ENCODE measurements at regions not wholly inside any gene's neighbourhood (a gene's known extent, or its start where the extent isn't known, plus 50 kb on each side); places are given as distances from the start of the nearest gene placed in this dataset.

DNA sequence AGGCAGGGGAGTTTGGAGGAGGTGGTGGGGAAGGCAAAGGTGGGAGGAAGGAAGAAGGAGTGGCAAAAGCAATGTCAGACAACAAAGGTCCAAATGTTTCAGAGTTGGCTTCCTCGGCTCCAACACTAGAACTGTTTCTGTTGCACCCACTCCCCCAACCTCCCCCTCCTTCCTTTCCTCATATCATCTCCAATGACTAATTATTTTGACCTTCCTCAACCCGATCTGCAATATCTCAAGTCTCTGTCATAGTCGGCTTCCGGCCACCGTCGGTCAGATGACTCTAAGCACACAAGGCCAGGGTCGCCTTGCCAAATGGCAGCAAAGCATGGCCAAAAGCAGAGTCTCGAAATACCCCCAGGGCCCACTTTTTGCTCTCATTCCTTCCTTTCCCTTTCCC lies 637.0 kb upstream of the TBX3 start:
- Mint-ChIP-seq H3K4me1 (peaks cover 28% of the 10 kb centered on the region), H3K4me3 (no peak overlapping the region), H3K36me3 (ENCODE audit: low read depth) (peaks cover 4% of the 10 kb centered on the region), H3K27me3 (ENCODE audit: low read depth, poor library complexity) (peaks cover 13% of the 10 kb centered on the region), H3K9me3 (no peaks in the 10 kb centered on the region), H3K27ac (no peak overlapping the region)
- DNase-seq = no peak
- TF ChIP-seq, protein P1, sequence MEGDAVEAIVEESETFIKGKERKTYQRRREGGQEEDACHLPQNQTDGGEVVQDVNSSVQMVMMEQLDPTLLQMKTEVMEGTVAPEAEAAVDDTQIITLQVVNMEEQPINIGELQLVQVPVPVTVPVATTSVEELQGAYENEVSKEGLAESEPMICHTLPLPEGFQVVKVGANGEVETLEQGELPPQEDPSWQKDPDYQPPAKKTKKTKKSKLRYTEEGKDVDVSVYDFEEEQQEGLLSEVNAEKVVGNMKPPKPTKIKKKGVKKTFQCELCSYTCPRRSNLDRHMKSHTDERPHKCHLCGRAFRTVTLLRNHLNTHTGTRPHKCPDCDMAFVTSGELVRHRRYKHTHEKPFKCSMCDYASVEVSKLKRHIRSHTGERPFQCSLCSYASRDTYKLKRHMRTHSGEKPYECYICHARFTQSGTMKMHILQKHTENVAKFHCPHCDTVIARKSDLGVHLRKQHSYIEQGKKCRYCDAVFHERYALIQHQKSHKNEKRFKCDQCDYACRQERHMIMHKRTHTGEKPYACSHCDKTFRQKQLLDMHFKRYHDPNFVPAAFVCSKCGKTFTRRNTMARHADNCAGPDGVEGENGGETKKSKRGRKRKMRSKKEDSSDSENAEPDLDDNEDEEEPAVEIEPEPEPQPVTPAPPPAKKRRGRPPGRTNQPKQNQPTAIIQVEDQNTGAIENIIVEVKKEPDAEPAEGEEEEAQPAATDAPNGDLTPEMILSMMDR (IDR thresholded peaks at IDR 0.05) = no peak

DNA sequence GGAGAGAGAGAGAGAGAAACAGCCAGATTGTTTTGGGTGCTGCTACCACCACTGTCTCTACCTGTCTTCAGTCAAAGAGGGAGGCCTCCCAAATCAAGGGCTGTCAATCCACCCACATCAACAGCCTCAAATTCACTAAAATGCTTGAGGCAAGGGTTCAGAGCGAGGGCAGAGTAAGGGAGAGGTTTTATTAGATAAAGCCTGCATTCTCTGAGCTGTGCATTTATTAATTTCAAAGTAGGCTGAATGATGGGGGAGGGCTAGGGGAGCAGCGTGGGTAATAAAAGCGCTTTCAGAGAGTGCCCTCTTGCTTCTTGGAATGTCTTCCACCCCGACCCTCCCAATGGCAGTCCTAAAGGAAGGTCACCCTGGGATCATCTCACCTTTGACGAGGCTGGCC lies 636.5 kb upstream of the TBX3 start:
- H3K27me3 Mint-ChIP-seq (ENCODE audit: low read depth, poor library complexity) = peaks cover 13% of the 10 kb centered on the region

DNA sequence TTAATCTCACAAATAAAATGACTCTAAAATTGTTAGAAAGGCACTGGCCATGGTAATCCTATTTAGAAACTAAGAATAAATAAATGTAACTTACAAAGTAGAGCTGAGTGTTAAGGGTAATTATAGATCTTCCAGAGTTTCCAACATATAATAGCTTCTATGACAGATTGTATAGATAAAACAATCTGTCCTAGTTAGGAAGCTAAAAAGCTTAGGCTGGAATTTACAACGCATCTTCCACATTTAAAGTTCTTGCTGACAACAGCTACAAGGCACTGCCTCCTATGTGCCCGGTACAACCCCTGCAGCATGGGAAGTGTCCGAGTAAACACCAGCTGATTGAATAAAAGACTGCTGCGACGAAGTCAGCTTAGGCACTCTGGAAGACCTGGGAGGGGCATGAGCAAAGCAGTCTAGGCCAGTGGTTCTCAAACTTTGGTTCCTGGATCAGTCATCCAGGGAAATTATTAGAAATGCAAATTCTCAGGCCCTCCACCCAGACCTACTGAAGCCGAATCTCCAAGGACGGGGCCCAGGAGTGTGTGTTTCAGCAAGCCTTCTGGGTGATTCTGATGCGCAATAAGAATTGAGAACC lies 635.6 kb upstream of the TBX3 start:
- Mint-ChIP-seq H3K27ac (no peak overlapping the region), H3K27me3 (ENCODE audit: low read depth, poor library complexity) (peaks cover 13% of the 10 kb centered on the region), H3K4me1 (peaks cover 28% of the 10 kb centered on the region), H3K36me3 (ENCODE audit: low read depth) (peaks cover 4% of the 10 kb centered on the region), H3K4me3 (no peak overlapping the region), H3K9me3 (no peaks in the 10 kb centered on the region)
- TF ChIP-seq, protein P1 (IDR thresholded peaks at IDR 0.05) = no peak
- DNase-seq = no peak

More for the DNA sequence above, 636.5 kb upstream of the TBX3 start:
- H3K36me3 Mint-ChIP-seq (ENCODE audit: low read depth) = peaks cover 4% of the 10 kb centered on the region
- H3K27ac Mint-ChIP-seq = peak overlapping the region; percentile 37
- H3K4me3 Mint-ChIP-seq = no peak overlapping the region
- H3K9me3 Mint-ChIP-seq = no peaks in the 10 kb centered on the region
- peaks cover 28% of the 10 kb centered on the region for H3K4me1 Mint-ChIP-seq
- DNase-seq = no peak
- TF ChIP-seq, protein P1 (IDR thresholded peaks at IDR 0.05) = no peak

DNA sequence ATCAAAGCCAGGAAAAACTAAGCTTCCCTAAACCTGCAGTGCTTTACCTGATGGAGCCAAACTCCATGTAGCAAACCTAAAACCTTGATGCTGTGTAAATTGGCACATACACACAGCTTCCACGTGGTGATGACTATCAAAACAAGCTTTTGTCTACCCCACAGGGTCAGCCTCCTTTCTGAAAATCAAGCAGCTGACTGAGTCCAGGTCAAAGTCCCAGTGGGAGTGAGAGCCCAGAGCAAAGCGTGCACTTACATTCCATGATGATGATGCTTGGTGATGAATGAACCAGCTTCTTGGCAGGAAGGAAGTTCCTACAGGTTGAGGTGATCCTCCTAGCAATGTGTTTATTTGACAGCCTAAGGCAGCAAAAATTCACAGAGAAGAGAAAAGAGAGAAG lies 630.0 kb upstream of the TBX3 start:
- Mint-ChIP-seq H3K27ac (no peak overlapping the region), H3K27me3 (ENCODE audit: low read depth, poor library complexity) (peaks cover 9% of the 10 kb centered on the region), H3K9me3 (peaks cover 9% of the 10 kb centered on the region), H3K36me3 (ENCODE audit: low read depth) (no peaks in the 10 kb centered on the region), H3K4me3 (no peak overlapping the region), H3K4me1 (peaks cover 31% of the 10 kb centered on the region)
- TF ChIP-seq, protein P1 (IDR thresholded peaks at IDR 0.05) = no peak
- DNase-seq = no peak

DNA sequence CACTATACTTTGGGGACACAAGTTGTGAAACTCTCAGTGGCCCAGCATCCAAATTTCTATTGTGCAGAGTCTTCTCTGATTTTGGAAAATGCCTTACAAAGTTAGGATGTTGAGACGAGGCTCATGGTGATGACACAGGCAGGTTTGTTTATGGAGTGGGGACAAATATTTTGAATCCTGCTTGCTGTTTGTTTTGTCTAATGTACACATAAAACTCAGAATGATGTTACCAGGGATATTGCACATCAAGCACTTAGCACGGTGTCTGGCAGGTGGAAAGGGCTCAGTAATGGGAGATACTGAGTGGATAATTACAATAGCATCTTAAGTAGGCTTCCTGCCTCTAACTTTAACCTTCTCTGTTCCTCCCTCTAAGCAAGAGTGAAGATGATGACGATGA lies 628.9 kb upstream of the TBX3 start:
- Mint-ChIP-seq H3K4me1 (peaks cover 42% of the 10 kb centered on the region), H3K36me3 (ENCODE audit: low read depth) (no peaks in the 10 kb centered on the region), H3K27ac (no peak overlapping the region), H3K9me3 (peaks cover 9% of the 10 kb centered on the region), H3K27me3 (ENCODE audit: low read depth, poor library complexity) (peaks cover 7% of the 10 kb centered on the region), H3K4me3 (no peak overlapping the region)
- no peak for DNase-seq
- TF ChIP-seq, protein P1 (IDR thresholded peaks at IDR 0.05) = no peak

DNA sequence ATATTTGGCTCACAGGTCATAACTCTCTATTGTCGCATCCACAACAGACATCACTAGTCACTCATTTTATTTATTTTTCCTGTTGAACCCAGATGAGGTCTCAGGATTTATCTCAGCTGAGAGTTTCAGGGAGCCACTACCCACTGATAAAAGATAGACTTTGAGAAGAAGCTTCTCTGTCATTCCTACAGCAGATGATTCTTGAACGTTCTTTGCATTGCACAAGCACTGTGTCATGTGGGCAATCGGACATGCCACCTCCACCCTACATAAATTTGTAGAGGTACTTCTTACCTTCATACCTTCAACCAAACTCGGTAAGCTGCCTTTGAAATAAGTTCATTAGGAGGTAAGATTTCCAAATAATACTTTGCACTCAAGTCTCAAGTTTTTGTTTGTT lies 627.9 kb upstream of the TBX3 start:
- TF ChIP-seq, protein P1 (IDR thresholded peaks at IDR 0.05) = no peak

More for the DNA sequence above, 627.9 kb upstream of the TBX3 start:
- no peak for DNase-seq
- H3K9me3 Mint-ChIP-seq = peaks cover 9% of the 10 kb centered on the region
- no peaks in the 10 kb centered on the region for H3K36me3 Mint-ChIP-seq (ENCODE audit: low read depth)
- H3K4me1 Mint-ChIP-seq = peaks cover 52% of the 10 kb centered on the region
- no peak overlapping the region for H3K27ac Mint-ChIP-seq
- H3K27me3 Mint-ChIP-seq (ENCODE audit: low read depth, poor library complexity) = peaks cover 7% of the 10 kb centered on the region
- no peak overlapping the region for H3K4me3 Mint-ChIP-seq

Measured in nephron progenitor cell (in vitro differentiated cells).